ENCODE measurements at regions not wholly inside any gene's neighbourhood (a gene's known extent, or its start where the extent isn't known, plus 50 kb on each side); places are given as distances from the start of the nearest gene placed in this dataset.
"Not testable (repeated sequence)": the region's sequence is repeated elsewhere in the genome, so short reads cannot be mapped to it uniquely, and the experiment has no call there.

- intact Hi-C loops (cut with DNase I), result no loop called here
- ATAC-seq, result no peak
- no peak for DNase-seq (ENCODE audit: low spot score)
Observed at GRCh38 chr7:66453340-66453739, 175.3 kb upstream of the KCTD7 start.

- no peak for ATAC-seq
- intact Hi-C loops (cut with DNase I), result no loop called here
- no peak for DNase-seq (ENCODE audit: low spot score)
Observed at GRCh38 chr7:66454600-66455225, 174.0 kb upstream of the KCTD7 start.

GRCh38 chr7:66455432-66455831, 173.2 kb upstream of the KCTD7 start:
- ATAC-seq; intact Hi-C loops (cut with DNase I); DNase-seq (ENCODE audit: low spot score): not testable (repeated sequence)

GRCh38 chr7:66456431-66456830, 172.2 kb upstream of the KCTD7 start:
- ATAC-seq; DNase-seq (ENCODE audit: low spot score); intact Hi-C loops (cut with DNase I): not testable (repeated sequence)

- intact Hi-C loops (cut with DNase I); DNase-seq (ENCODE audit: low spot score); ATAC-seq: not testable (repeated sequence)
Observed at GRCh38 chr7:66458991-66459390, 169.7 kb upstream of the KCTD7 start.

- intact Hi-C loops (cut with DNase I); ATAC-seq: not testable (repeated sequence)
Observed at GRCh38 chr7:66459783-66460413, 168.8 kb upstream of the KCTD7 start.

GRCh38 chr7:66460921-66461361, 167.7 kb upstream of the KCTD7 start:
- intact Hi-C loops (cut with DNase I), result no loop called here
- no peak for DNase-seq (ENCODE audit: low spot score)

More at GRCh38 chr7:66459783-66460413, 168.8 kb upstream of the KCTD7 start:
- DNase-seq (ENCODE audit: low spot score), result not testable (repeated sequence)

GRCh38 chr7:66461397-66461796, 167.3 kb upstream of the KCTD7 start:
- intact Hi-C loops (cut with DNase I); ATAC-seq; DNase-seq (ENCODE audit: low spot score): not testable (repeated sequence)

More at GRCh38 chr7:66460921-66461361, 167.7 kb upstream of the KCTD7 start:
- no peak for ATAC-seq

- DNase-seq (ENCODE audit: low spot score); intact Hi-C loops (cut with DNase I); ATAC-seq: not testable (repeated sequence)
Observed at GRCh38 chr7:66462831-66463230, 165.8 kb upstream of the KCTD7 start.

GRCh38 chr7:66464059-66464458, 164.6 kb upstream of the KCTD7 start:
- ATAC-seq, result no peak
- no peak for DNase-seq (ENCODE audit: low spot score)
- intact Hi-C loops (cut with DNase I), result no loop called here

GRCh38 chr7:66466081-66466600, 162.5 kb upstream of the KCTD7 start:
- DNase-seq (ENCODE audit: low spot score), result no peak
- no peak for ATAC-seq
- intact Hi-C loops (cut with DNase I), result no loop called here

- no peak for DNase-seq (ENCODE audit: low spot score)
- intact Hi-C loops (cut with DNase I), result no loop called here
- ATAC-seq, result no peak
Observed at GRCh38 chr7:66467887-66468286, 160.8 kb upstream of the KCTD7 start.

- DNase-seq (ENCODE audit: low spot score); intact Hi-C loops (cut with DNase I); ATAC-seq: not testable (repeated sequence)
Observed at GRCh38 chr7:66473064-66473463, 155.6 kb upstream of the KCTD7 start.

- intact Hi-C loops (cut with DNase I), result no loop called here
- DNase-seq (ENCODE audit: low spot score), result no peak
Observed at GRCh38 chr7:66474441-66474840, 154.2 kb upstream of the KCTD7 start.

GRCh38 chr7:66476056-66476455, 152.6 kb upstream of the KCTD7 start:
- DNase-seq (ENCODE audit: low spot score); intact Hi-C loops (cut with DNase I); ATAC-seq: not testable (repeated sequence)

More at GRCh38 chr7:66474441-66474840, 154.2 kb upstream of the KCTD7 start:
- ATAC-seq, result no peak

- intact Hi-C loops (cut with DNase I); ATAC-seq; DNase-seq (ENCODE audit: low spot score): not testable (repeated sequence)
Observed at GRCh38 chr7:66477822-66478397, 150.8 kb upstream of the KCTD7 start.

- DNase-seq (ENCODE audit: low spot score); intact Hi-C loops (cut with DNase I); ATAC-seq: not testable (repeated sequence)
Observed at GRCh38 chr7:66481229-66481628, 147.5 kb upstream of the KCTD7 start.

GRCh38 chr7:66489065-66489464, 139.6 kb upstream of the KCTD7 start:
- DNase-seq (ENCODE audit: low spot score); intact Hi-C loops (cut with DNase I); ATAC-seq: not testable (repeated sequence)

GRCh38 chr7:66489741-66490140, 138.9 kb upstream of the KCTD7 start:
- ATAC-seq; DNase-seq (ENCODE audit: low spot score); intact Hi-C loops (cut with DNase I): not testable (repeated sequence)

GRCh38 chr7:66490979-66491378, 137.7 kb upstream of the KCTD7 start:
- intact Hi-C loops (cut with DNase I); ATAC-seq; DNase-seq (ENCODE audit: low spot score): not testable (repeated sequence)

Measured in sciatic nerve (tissue), 2 donors.